Rectal smooth muscle tissue (tissue), 1 donor: ENCODE measurements at regions not wholly inside any gene's neighbourhood (a gene's known extent, or its start where the extent isn't known, plus 50 kb on each side); places are given as distances from the start of the nearest gene placed in this dataset.

ENCODE experiments used
- H3K27ac ChIP-seq: one replicate; pipeline ENCODE4 v1.7.0; 2013; ENCODE audit warnings: low read depth, low read length, inconsistent platforms
- H3K27me3 ChIP-seq: one replicate; pipeline ENCODE4 v1.7.0; 2013; ENCODE audit warnings: low read length; ENCODE audit not compliant: control insufficient read depth, insufficient read depth
- H3K36me3 ChIP-seq: one replicate; pipeline ENCODE4 v1.7.0; 2013; ENCODE audit warnings: low read length; ENCODE audit not compliant: control insufficient read depth, insufficient read depth
- H3K4me1 ChIP-seq: one replicate; pipeline ENCODE4 v1.7.0; 2013; ENCODE audit warnings: low read length; ENCODE audit not compliant: control insufficient read depth, insufficient read depth
- H3K4me3 ChIP-seq: one replicate; pipeline ENCODE4 v1.7.0; 2013; ENCODE audit warnings: low read length
- H3K9ac ChIP-seq: one replicate; pipeline ENCODE4 v1.7.0; 2013; ENCODE audit warnings: low read length

DNA sequence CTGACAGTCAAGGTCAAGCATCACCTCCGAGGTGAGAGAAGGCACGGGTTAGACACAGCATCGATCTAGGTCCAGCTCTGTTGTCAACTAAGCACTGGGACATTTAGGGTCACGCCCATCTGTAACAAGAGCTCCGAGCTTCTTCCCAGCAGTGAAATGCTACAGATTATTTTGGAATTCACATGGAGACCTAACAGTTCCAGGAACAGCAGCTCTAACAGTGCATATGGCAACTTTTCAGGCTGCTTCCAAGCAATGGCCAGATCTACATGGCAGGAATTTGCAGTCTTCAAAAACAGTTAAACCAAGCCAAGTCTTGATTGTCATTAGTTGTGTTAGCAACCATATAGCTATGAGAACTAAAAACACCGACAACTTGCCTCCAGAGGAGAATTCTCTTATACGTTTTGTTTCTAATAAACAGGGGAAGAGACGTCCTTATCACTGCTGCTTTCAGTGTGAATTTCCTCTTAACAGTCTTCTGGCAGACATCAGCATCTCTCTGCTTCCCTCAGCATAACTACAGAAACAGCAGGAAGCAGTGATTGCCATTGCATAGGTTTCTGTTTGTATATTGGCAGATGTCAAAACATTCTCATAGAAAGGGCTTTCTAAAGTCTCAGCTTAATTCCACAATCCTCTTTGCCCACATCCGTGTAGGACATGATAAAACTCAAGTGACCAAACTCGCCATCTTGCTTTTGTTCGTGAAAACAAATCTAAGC lies 242.1 kb upstream of the DAPK1 start:
- Histone ChIP-seq H3K4me1 (peaks cover 5% of the 10 kb centered on the region), H3K4me3 (no peak overlapping the region), H3K27me3 (no peaks in the 10 kb centered on the region), H3K36me3 (no peaks in the 10 kb centered on the region), H3K27ac (no peak overlapping the region), H3K9ac (no peak overlapping the region)

DNA sequence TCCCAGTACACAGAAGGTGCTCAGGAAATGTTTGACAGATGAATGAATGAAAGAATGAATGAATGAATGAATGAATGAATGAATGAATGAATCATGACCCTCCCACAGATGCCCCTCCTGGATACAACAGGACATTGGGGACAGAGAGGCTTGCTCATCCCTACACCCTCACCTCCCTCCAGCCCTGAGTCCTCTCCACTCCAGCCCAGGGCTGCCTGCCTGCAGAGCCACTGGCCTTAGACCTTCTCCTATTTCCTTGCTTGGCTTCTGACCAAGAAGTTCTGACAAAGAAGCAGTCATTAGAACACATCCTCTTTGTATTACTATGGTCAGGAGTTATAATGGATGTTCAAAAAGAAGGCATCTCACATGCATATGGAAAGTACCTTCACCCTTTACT lies 240.7 kb upstream of the DAPK1 start:
- Histone ChIP-seq H3K36me3 (no peaks in the 10 kb centered on the region), H3K4me3 (no peak overlapping the region), H3K9ac (no peak overlapping the region), H3K4me1 (peaks cover 5% of the 10 kb centered on the region), H3K27me3 (no peaks in the 10 kb centered on the region), H3K27ac (no peak overlapping the region)

GRCh38 chr9:87259543-87260518 lies 237.8 kb upstream of the DAPK1 start:
- Histone ChIP-seq H3K9ac (no peak overlapping the region), H3K4me3 (no peak overlapping the region), H3K4me1 (peaks cover 5% of the 10 kb centered on the region), H3K36me3 (no peaks in the 10 kb centered on the region), H3K27ac (no peak overlapping the region), H3K27me3 (no peaks in the 10 kb centered on the region)

GRCh38 chr9:87263291-87263690 lies 234.4 kb upstream of the DAPK1 start:
- Histone ChIP-seq H3K9ac (no peak overlapping the region), H3K27me3 (no peaks in the 10 kb centered on the region), H3K36me3 (no peaks in the 10 kb centered on the region), H3K4me1 (no peaks in the 10 kb centered on the region), H3K27ac (no peak overlapping the region), H3K4me3 (no peak overlapping the region)

GRCh38 chr9:87266697-87267096 lies 231.0 kb upstream of the DAPK1 start:
- no peaks in the 10 kb centered on the region for H3K36me3 ChIP-seq
- H3K4me1 ChIP-seq: no peaks in the 10 kb centered on the region
- no peaks in the 10 kb centered on the region for H3K27me3 ChIP-seq
- H3K4me3 ChIP-seq: no peak overlapping the region
- no peak overlapping the region for H3K27ac ChIP-seq
- no peak overlapping the region for H3K9ac ChIP-seq

- no peaks in the 10 kb centered on the region for H3K4me1 ChIP-seq
- H3K36me3 ChIP-seq: no peaks in the 10 kb centered on the region
- no peak overlapping the region for H3K4me3 ChIP-seq
- no peaks in the 10 kb centered on the region for H3K27me3 ChIP-seq
- no peak overlapping the region for H3K9ac ChIP-seq
- no peak overlapping the region for H3K27ac ChIP-seq
Observed at GRCh38 chr9:87267251-87268070, 230.2 kb upstream of the DAPK1 start.

- Histone ChIP-seq H3K4me1 (no peaks in the 10 kb centered on the region), H3K36me3 (no peaks in the 10 kb centered on the region), H3K9ac (no peak overlapping the region), H3K27ac (no peak overlapping the region), H3K27me3 (no peaks in the 10 kb centered on the region), H3K4me3 (no peak overlapping the region)
Observed at GRCh38 chr9:87269296-87270176, 228.1 kb upstream of the DAPK1 start.

- Histone ChIP-seq H3K4me1 (no peaks in the 10 kb centered on the region), H3K9ac (no peak overlapping the region), H3K27ac (no peak overlapping the region), H3K4me3 (no peak overlapping the region), H3K36me3 (no peaks in the 10 kb centered on the region), H3K27me3 (no peaks in the 10 kb centered on the region)
Observed at GRCh38 chr9:87270221-87270847, 227.3 kb upstream of the DAPK1 start.

DNA sequence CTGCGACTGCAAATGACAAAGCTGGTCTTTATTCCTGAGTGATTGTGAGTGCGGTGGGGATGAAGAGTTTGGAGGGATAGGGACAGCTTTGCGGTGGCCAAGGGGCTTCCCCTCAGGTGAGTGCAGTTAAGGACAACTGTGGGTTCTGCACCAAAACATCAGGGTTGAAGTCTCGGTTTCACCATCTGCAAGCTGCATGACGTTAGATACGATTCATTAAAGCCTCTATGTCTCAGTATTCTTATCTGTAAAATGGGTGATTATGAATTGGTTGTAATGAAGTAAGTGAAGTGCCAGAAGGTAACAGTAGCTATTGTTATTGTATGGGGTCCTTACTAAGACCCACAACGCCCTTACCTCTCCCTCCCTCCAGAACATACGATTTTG lies 226.8 kb upstream of the DAPK1 start:
- no peak overlapping the region for H3K27ac ChIP-seq

DNA sequence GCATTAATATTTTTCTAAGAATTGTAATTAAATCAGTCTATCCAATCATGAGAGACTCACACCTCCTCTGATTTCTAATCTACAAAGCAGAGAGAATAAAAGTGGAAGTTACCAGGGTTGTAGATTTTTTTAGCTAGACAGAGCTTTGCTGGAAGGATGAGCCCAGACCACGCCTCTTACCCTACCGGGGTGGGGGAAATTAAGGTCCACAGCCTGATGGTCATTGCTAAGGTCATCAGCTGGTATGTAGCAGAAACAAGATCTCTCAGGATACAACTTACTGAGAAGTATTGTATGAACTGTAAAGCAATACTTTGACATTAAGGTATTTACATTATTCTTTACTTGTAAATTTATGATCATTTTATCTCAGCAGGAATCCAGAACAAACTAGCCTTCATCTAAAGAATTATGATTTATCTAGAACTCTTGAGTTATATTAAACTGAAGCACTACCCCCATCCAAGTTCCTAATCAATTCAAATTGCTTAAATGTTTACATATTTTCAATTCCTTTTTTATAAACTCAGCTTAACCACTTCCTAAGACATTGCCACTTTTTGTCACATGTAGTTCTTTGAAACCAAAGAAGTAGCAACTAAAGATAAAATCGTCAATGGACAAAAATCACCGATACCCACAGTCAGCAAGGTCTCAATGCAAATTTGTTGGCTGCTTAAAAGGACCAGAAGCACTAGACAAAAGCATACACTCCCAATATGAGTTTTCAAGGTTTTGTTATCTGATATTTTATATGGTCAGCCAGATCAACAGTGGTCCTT lies 225.8 kb upstream of the DAPK1 start:
- Histone ChIP-seq H3K4me3 (no peak overlapping the region), H3K36me3 (no peaks in the 10 kb centered on the region), H3K27ac (no peak overlapping the region), H3K4me1 (no peaks in the 10 kb centered on the region), H3K9ac (no peak overlapping the region), H3K27me3 (no peaks in the 10 kb centered on the region)

More for the DNA sequence above, 226.8 kb upstream of the DAPK1 start:
- Histone ChIP-seq H3K27me3 (no peaks in the 10 kb centered on the region), H3K4me3 (no peak overlapping the region), H3K4me1 (no peaks in the 10 kb centered on the region), H3K36me3 (no peaks in the 10 kb centered on the region), H3K9ac (no peak overlapping the region)
